NB4 (cell line): ENCODE measurements at regions not wholly inside any gene's neighbourhood (a gene's known extent, or its start where the extent isn't known, plus 50 kb on each side); places are given as distances from the start of the nearest gene placed in this dataset.
"Not testable (repeated sequence)": the region's sequence is repeated elsewhere in the genome, so short reads cannot be mapped to it uniquely, and the experiment has no call there.

Experiments
- CTCF ChIP-seq: IDR thresholded peaks from one replicate; pipeline ENCODE4 v1.5.1; 2012; ENCODE audit warnings: low read depth, low read length
- MYC ChIP-seq: IDR thresholded peaks from 2 replicates; pipeline ENCODE4 v1.6.1; 2011; ENCODE audit warnings: low read depth, low read length
- POLR2A ChIP-seq: IDR thresholded peaks from 2 replicates; pipeline ENCODE4 v1.6.1; 2011; ENCODE audit warnings: mild to moderate bottlenecking; ENCODE audit not compliant: insufficient read length; ENCODE audit errors: extremely low read depth

DNA sequence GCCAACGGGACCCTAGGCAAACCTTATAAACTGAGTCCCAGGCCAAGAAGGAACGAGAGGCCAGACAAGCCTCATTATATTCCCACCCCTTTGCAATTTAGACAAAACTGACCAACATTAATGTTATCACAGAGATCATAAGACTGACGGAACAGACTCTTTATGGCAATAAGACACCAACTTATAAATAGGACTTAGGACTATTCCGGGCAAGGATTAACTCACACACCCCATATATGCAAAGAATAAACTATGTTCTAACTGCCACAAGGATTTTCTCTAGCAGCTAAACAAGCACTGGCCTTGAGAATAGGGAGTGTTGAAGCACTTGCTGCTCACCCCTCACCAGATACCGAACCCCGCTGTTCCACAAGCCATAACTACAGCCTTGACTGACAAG is 91.1 kb upstream of the FCGR1A start:
- TF ChIP-seq CTCF, POLR2A, MYC: not testable (repeated sequence)
